HG03442 (cell line): ENCODE measurements at regions not wholly inside any gene's neighbourhood (a gene's known extent, or its start where the extent isn't known, plus 50 kb on each side); places are given as distances from the start of the nearest gene placed in this dataset.

Experiments
- ATAC-seq: cut with Tn5 transposase; IDR thresholded peaks from one replicate; pipeline ENCODE4 v1.9.1; 2021; ENCODE audit warnings: mild to moderate bottlenecking, moderate library complexity; ENCODE audit not compliant: unreplicated experiment

- ATAC-seq = no peak
Measured at GRCh38 chr1:191943684-191944083, 214.6 kb upstream of the RGS18 start.

- no peak for ATAC-seq
Measured at GRCh38 chr1:191953526-191953925, 204.7 kb upstream of the RGS18 start.

DNA sequence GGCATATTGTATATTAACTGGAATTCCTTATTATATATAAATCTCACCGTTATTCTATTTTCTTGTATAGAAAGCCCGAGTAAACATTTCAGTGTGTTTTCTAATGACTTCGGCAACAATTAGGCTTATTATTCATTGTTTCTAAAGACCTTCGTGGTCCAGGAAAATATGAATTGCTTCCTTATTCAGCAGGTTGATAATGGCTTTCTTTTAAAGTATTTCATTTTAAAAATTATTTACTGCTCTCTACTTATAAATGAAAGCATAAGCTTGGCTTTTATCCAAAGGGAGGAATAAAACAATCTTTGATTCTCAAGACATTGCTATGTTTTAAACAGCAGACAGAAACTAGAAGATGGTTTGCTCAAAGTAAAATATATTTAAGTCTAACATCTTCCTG, 198.4 kb upstream of the RGS18 start:
- no peak for ATAC-seq

DNA sequence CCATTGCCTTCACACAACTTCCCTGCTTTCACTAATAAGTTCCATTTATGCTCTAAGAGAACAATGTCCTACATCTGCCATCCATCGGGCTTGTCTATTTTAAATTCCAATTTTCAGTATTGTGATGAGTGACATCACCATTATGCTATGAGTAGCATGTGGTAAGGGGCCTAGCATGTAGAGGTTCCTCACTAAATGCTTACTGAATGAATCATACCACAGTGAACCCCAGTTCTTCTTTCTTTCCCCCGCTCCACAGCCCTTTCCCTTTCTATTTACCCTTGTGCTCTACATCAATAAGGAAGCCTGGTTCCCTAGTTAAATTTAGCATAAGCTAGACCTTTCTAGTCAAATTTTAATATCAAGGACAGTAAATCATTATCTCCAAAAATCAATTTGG, 195.0 kb upstream of the RGS18 start:
- no peak for ATAC-seq

- ATAC-seq = no peak
Measured at GRCh38 chr1:191963781-191964455, 194.3 kb upstream of the RGS18 start.

GRCh38 chr1:191969290-191969689, 189.0 kb upstream of the RGS18 start:
- ATAC-seq = no peak

- ATAC-seq = no peak
Measured at GRCh38 chr1:191970116-191970515, 188.1 kb upstream of the RGS18 start.

DNA sequence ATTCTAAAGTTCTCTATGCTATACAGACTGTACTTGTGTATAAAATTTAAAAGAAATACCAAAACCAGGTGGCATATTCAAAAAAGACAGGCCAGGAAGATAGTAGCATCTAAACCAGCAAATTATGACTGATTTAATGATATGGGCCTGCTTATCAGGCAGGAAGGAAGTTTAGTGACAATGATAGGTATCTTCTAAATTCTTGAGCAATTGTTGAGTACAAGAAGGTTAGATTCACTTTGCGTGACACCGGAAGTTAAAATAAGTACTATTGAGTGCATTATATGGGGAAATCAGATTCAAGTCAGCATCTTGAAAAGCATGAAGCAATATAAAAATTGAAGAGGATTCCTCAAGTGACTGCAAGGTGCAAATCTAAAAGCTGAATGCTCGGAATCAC, 186.8 kb upstream of the RGS18 start:
- ATAC-seq = no peak

GRCh38 chr1:191974004-191974403, 184.3 kb upstream of the RGS18 start:
- ATAC-seq = no peak

DNA sequence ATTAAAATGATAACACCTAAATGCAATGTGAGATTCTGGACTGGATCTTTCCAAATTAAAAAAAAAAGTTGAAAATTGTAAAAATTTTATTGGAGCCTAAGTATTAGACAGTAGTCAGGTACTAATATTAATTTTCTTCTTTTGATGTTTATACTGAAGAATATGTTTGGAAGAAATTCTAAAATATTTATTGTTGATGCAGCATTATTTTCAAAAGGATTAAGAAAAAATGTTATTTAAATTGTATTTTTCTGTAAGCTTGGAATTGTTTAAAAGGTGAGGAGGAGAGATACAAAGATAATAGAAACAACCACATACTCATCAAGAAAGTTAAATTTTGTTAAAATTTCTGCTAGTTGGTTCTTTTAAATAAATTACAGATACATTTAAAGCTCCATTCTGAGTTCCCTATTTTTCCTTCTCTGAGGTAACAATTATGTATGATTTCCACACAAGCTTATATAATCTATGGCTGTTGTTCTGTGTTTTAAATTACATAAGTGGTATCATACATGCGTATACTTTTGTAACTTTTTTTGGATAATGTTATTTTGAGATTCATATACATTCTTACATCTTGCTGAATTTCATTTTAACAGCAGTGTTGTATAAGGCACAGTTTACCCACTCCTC, 180.3 kb upstream of the RGS18 start:
- ATAC-seq = no peak

GRCh38 chr1:191984856-191985255, 173.4 kb upstream of the RGS18 start:
- ATAC-seq = no peak

DNA sequence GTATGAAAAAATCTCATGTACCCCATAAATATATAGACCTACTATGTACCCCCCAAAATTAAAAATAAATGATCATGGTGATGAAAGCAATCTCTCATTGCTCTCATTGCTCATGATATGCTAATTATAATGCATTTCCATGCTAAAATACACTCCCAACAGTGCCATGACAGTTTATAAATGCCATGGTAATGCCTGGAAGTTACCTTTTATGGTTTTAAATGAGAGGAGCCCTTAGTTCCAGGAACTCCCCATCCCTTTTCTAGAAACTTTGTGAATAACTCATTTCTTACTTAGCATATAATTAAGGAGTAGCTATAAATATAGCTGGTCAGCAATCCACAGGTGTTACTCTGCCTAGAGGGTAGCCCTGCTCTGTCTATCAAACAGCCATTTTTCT, 166.1 kb upstream of the RGS18 start:
- no peak for ATAC-seq

GRCh38 chr1:191993549-191993948, 164.7 kb upstream of the RGS18 start:
- no peak for ATAC-seq

GRCh38 chr1:192002063-192002462, 156.2 kb upstream of the RGS18 start:
- no peak for ATAC-seq

- no peak for ATAC-seq
Measured at GRCh38 chr1:192003295-192004077, 154.8 kb upstream of the RGS18 start.

GRCh38 chr1:192005976-192006375, 152.3 kb upstream of the RGS18 start:
- no peak for ATAC-seq

- no peak for ATAC-seq
Measured at GRCh38 chr1:192008281-192008825, 149.9 kb upstream of the RGS18 start.

DNA sequence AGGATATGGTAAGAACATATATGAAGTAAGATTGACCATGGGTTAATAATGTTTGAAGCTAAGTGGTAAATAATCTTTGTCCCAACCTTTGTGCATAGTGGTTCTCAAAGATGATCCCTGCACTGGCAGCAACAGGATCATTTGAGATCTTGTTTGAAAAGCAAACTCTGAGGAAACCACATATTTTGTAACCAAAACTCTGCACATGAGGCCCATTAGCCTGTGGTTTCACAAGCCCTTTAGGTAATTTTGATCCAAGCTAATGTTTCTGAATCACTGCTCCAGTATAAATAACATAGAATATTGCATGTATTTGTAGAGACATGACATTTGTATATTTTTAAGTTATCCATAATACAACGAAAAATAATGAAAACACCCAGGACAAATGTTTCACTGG, 147.9 kb upstream of the RGS18 start:
- no peak for ATAC-seq

DNA sequence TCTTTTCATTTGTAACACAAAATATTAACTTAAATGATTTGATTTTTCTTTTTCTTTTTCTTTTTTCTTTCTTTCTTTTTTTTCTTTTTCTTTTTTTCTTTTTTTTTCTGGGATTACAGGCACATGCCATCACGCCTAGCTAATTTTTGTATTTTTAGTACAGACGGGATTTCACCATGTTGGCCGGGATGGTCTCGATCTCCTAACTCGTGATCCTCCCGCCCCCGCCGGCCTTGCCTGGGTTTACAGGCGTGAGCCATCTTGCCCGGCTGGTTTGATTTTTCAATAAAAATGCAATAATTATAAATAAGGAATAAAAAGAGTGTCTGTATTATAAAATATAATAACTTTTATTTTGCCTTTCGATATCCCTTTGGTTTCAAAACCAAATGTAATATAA, 146.7 kb upstream of the RGS18 start:
- no peak for ATAC-seq

DNA sequence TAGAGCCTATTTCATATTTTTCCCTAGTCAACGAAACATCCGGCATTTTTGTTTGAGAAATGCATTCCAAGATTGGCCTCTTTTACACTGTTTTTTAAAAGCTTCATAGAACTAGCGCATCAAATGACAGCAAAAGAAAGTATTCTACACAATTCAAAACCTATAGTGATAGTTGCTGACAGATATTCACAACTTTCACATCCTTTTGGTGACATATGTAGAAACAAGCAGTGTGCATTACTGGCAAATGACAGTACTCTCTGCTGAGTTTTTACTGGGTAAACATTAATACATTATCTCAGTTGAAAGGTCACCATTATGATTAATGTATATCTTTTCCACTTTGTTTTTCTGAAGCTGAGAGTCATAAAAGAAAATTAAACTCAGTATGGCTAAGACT, 135.4 kb upstream of the RGS18 start:
- ATAC-seq = no peak

DNA sequence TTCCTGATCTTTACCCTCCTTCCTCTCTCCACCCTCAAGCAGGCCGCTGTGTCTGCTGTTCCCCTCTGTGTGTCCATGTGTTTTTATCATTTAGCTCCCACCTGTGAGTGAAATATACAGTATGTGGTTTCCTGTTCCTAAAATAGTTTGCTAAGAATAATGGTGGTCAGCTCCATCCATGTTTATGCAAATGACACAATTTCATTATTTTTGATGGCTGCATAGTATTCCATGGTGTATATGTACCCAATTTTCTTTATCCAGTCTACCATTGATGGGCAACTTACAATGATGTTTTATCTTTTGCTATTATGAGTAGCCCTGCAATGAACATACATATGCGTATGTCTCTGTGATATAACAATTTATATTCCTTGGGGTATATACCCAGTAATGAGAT, 133.4 kb upstream of the RGS18 start:
- no peak for ATAC-seq

- ATAC-seq = no peak
Measured at GRCh38 chr1:192038567-192038966, 119.7 kb upstream of the RGS18 start.
